Thyroid gland (tissue), 4 donors: ENCODE measurements at regions not wholly inside any gene's neighbourhood (a gene's known extent, or its start where the extent isn't known, plus 50 kb on each side); places are given as distances from the start of the nearest gene placed in this dataset.

Experiments used
- DNase-seq, 2 donors: peaks; one replicate each; pipeline ENCODE4 v3.0.0-alpha.2; 2019
- H3K27ac ChIP-seq, 3 donors: fragments of 200-600 bp; sonication (generic); 1 replicate in 2 of 3; 2 replicates in 1 of 3; pipeline ENCODE4 v1.5.1; 2016 to 2019; ENCODE audit warnings: mild to moderate bottlenecking in 1 of 3, moderate library complexity in 1 of 3
- H3K27me3 ChIP-seq: fragments of 200-600 bp; sonication (generic); one replicate; pipeline ENCODE4 v1.5.1; 2019
- H3K36me3 ChIP-seq, 2 donors: fragments of 200-600 bp; sonication (generic); one replicate each; pipeline ENCODE4 v1.5.1; 2016 to 2019
- H3K4me1 ChIP-seq, 2 donors: fragments of 200-600 bp; sonication (generic); one replicate each; pipeline ENCODE4 v1.5.1; 2017 to 2019
- H3K4me3 ChIP-seq, 3 donors: fragments of 200-600 bp; sonication (generic); replicated peaks in 1 of 3; 1 replicate in 2 of 3; 2 replicates in 1 of 3; pipeline ENCODE4 v1.5.1; 2016; ENCODE audit warnings: mild to moderate bottlenecking in 1 of 3
- H3K9me3 ChIP-seq: fragments of 200-600 bp; sonication (generic); one replicate; pipeline ENCODE4 v1.5.1; 2017
- POLR2A ChIP-seq, 2 donors: fragments of 450-650 bp; IDR thresholded peaks; one replicate each; pipeline ENCODE4 v1.6.1; 2017; ENCODE audit warnings: antibody characterized with exemption in 2 of 2, mild to moderate bottlenecking in 2 of 2, moderate library complexity in 1 of 2
- WGBS, 2 donors: methylation state at CpG; one replicate each; pipeline ENCODE4 v1.1.5; 2017; 5-methylcytosine and 5-hydroxymethylcytosine counted together
- intact Hi-C: fragments of 100-400 bp; cut with DNase I; formaldehyde crosslinking; loops from one replicate; pipeline ENCODE4 v1.15.1; 2023
- TF ChIP-seq, protein P1 (sequence below), 6 experiments: fragments of 200-600 bp in 3 of 6; fragments of 450-650 bp in 3 of 6; sonication (generic) in 3 of 6; IDR thresholded peaks; one replicate each; pipeline ENCODE4 v1.5.1; 2016 to 2019; ENCODE audit warnings: antibody characterized with exemption in 6 of 6, mild to moderate bottlenecking in 2 of 6, inconsistent platforms in 1 of 6, moderate library complexity in 1 of 6

DNA sequence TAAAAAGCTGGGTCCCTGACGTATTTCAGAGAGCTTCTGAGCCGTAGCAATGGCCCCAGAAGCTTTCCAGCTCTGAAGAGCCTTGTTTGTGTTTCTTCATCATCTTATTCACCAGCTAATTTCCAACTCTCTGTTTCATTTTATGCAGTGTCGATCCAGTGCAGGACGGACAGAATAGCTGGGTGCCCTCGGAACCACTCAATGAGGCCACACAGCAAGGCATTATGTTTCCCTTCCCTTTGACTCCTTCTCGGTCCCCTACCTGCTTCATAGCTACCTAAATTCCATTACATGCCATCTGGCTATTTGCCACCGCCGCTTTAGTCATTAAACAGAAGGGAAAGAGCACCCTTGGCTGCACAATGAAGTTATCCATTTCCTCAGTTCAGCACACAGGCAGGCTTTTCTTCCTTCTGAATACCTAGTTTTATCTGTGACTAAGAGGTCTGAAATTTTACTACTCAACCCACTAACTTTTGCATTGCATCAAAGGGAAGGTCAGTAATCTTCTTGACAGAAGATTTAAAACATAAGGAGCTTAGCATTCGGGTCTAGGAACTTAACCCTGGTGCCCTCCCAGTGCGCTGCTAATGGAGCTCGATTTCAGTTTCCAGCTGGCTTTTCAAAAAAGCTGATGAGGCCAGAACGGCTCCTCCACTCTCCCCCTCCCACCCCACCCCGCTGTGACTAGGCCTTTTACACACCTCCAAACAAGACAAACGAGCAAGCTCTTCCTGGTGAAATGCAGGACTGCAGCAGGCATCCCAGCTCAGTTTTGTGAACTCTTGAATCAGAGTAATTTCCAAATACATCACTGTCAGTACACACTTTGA, 176.8 kb downstream of the GXYLT1 start:
- 28 to 38% methylated on average over 14 of the region's 14 CpGs for whole genome bisulfite sequencing, 2 donors
- DNase-seq, result peak; percentile 72 to 82
- intact Hi-C loops, result no loop called here
- Histone ChIP-seq H3K27me3 (no peaks in the 10 kb centered on the region), H3K9me3 (no peaks in the 10 kb centered on the region), H3K4me3 (no peak overlapping the region), H3K27ac (no peak overlapping the region), H3K36me3 (no peaks in the 10 kb centered on the region), H3K4me1 (peaks cover 4 to 5% of the 10 kb centered on the region in 2 donors)
- no peak for TF ChIP-seq POLR2A (IDR thresholded peaks at IDR 0.05)

DNA sequence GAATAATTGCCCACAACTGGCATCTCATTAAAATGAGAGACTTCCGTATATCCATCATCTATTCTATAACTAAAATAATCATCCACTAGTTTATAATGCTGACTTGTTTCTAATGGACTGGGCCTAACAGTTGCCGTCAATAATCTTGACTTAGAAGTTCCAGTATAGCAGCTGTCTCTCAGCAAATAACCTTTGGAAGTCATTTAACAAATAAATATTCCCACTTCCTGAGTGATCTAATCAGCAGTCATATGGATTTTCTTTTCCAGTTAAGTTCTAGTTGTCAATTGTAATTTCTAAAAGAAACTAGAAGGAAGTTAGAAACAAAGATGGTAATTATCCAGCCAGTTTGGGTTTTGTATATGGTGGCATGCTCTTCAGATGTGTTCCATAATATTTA, 177.8 kb downstream of the GXYLT1 start:
- H3K27ac ChIP-seq, result no peak overlapping the region
- TF ChIP-seq, protein P1, sequence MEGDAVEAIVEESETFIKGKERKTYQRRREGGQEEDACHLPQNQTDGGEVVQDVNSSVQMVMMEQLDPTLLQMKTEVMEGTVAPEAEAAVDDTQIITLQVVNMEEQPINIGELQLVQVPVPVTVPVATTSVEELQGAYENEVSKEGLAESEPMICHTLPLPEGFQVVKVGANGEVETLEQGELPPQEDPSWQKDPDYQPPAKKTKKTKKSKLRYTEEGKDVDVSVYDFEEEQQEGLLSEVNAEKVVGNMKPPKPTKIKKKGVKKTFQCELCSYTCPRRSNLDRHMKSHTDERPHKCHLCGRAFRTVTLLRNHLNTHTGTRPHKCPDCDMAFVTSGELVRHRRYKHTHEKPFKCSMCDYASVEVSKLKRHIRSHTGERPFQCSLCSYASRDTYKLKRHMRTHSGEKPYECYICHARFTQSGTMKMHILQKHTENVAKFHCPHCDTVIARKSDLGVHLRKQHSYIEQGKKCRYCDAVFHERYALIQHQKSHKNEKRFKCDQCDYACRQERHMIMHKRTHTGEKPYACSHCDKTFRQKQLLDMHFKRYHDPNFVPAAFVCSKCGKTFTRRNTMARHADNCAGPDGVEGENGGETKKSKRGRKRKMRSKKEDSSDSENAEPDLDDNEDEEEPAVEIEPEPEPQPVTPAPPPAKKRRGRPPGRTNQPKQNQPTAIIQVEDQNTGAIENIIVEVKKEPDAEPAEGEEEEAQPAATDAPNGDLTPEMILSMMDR (IDR thresholded peaks at IDR 0.05), result no peak
- TF ChIP-seq POLR2A (IDR thresholded peaks at IDR 0.05), result no peak
- no peaks in the 10 kb centered on the region for H3K36me3 ChIP-seq
- 98 to 99% methylated on average over 2 of the region's 2 CpGs for WGBS, 2 donors
- H3K4me3 ChIP-seq, result no peak overlapping the region
- intact Hi-C loops, result no loop called here
- no peaks in the 10 kb centered on the region for H3K9me3 ChIP-seq
- H3K4me1 ChIP-seq, result peaks cover 4 to 5% of the 10 kb centered on the region in 2 donors
- no peak for DNase-seq
- H3K27me3 ChIP-seq, result no peaks in the 10 kb centered on the region

- H3K36me3 ChIP-seq, result no peaks in the 10 kb centered on the region
- H3K4me1 ChIP-seq, result peaks cover 4 to 5% of the 10 kb centered on the region in 2 donors
- WGBS, 2 donors, result 86 to 87% methylated on average over 2 of the region's 2 CpGs
- intact Hi-C loops, result no loop called here
- no peak overlapping the region for H3K27ac ChIP-seq
- no peaks in the 10 kb centered on the region for H3K27me3 ChIP-seq
- no peaks in the 10 kb centered on the region for H3K9me3 ChIP-seq
- H3K4me3 ChIP-seq, result no peak overlapping the region
- TF ChIP-seq POLR2A (IDR thresholded peaks at IDR 0.05), result no peak
- TF ChIP-seq, protein P1 (IDR thresholded peaks at IDR 0.05), result no peak
- DNase-seq, result no peak
These were observed 178.7 kb downstream of the GXYLT1 start for GRCh38 chr12:41966001-41966400.

- Histone ChIP-seq H3K4me1 (peaks cover 4 to 5% of the 10 kb centered on the region in 2 donors), H3K36me3 (no peaks in the 10 kb centered on the region), H3K4me3 (no peak overlapping the region), H3K27ac (no peak overlapping the region), H3K27me3 (no peaks in the 10 kb centered on the region), H3K9me3 (no peaks in the 10 kb centered on the region)
- intact Hi-C loops, result no loop called here
- 92 to 94% methylated on average over 2 of the region's 2 CpGs for WGBS, 2 donors
- DNase-seq, result no peak
- TF ChIP-seq, protein P1 (IDR thresholded peaks at IDR 0.05), result no peak
- no peak for TF ChIP-seq POLR2A (IDR thresholded peaks at IDR 0.05)
These were observed 181.3 kb downstream of the GXYLT1 start for GRCh38 chr12:41963398-41963797.

- Histone ChIP-seq H3K4me3 (no peak overlapping the region), H3K9me3 (no peaks in the 10 kb centered on the region), H3K27ac (no peak overlapping the region), H3K27me3 (no peaks in the 10 kb centered on the region), H3K36me3 (no peaks in the 10 kb centered on the region), H3K4me1 (no peaks in the 10 kb centered on the region)
- no peak for TF ChIP-seq POLR2A (IDR thresholded peaks at IDR 0.05)
- TF ChIP-seq, protein P1 (IDR thresholded peaks at IDR 0.05), result no peak
- intact Hi-C loops, result no loop called here
- WGBS, 2 donors, result 67 to 71% methylated on average over 5 of the region's 5 CpGs
- DNase-seq, result peak; percentile 4 to 8
These were observed 182.5 kb downstream of the GXYLT1 start for GRCh38 chr12:41962171-41962572.
